HG03342 (cell line): ENCODE measurements at regions not wholly inside any gene's neighbourhood (a gene's known extent, or its start where the extent isn't known, plus 50 kb on each side); places are given as distances from the start of the nearest gene placed in this dataset.

Experiments
- ATAC-seq: cut with Tn5 transposase; IDR thresholded peaks from one replicate; pipeline ENCODE4 v1.9.1; 2021; ENCODE audit warnings: mild to moderate bottlenecking, moderate library complexity; ENCODE audit not compliant: unreplicated experiment

- ATAC-seq: no peak
Measured at GRCh38 chr5:141800617-141801016, 77.6 kb downstream of the PCDH1 start.

DNA sequence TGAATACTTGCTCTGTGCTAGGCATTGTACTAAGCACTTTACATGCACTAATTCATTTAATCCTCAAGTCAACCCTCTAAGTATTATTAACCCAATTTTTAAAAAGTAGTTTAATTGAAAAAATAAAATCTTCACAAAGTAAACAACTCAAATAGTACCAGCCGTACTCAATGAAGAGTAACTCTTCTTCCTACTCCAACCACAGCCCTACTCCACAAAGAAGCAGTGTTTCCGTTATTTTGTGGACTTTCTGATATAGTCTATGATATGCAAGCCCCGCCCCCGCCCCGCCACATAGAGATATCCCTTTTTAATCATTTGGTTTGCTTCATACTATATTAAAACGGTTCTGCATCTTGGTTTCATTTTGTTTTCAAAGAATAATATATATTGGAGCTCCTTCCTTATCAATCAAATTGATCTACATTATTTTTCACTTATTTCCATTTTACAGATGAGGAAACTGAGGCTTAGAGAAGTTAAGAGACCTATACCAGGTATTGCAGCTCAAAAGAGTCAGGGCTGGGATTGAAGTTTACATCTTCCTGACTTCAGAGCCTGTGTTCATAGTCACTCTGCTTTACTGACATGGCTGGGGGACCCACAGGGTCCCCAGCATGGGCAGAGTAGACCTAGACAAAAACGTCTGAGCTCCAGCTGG lies 78.6 kb downstream of the PCDH1 start:
- ATAC-seq: no peak

- ATAC-seq: no peak
Measured at GRCh38 chr5:141797425-141797824, 80.8 kb downstream of the PCDH1 start.

GRCh38 chr5:141795421-141795820 lies 82.8 kb downstream of the PCDH1 start:
- ATAC-seq: no peak

DNA sequence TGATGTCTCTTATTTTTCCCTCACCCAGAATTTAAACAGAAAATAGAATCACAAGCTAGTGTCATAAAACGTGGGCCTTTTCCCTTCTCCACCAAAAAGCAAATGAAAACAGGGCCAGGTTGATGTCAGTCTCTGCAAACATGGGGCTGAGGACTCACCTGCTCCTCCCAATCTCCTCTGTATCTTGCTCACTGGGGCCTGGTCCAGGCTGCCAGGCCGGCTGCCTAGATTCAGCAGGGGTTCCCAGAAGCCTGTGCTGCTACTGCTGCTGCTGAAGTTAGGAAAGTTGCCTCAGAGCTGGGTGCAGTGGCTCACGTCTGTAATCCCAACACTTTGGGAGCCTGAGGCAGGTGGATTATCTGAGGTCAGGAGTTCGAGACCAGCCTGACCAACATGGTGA lies 84.3 kb downstream of the PCDH1 start:
- ATAC-seq: no peak

DNA sequence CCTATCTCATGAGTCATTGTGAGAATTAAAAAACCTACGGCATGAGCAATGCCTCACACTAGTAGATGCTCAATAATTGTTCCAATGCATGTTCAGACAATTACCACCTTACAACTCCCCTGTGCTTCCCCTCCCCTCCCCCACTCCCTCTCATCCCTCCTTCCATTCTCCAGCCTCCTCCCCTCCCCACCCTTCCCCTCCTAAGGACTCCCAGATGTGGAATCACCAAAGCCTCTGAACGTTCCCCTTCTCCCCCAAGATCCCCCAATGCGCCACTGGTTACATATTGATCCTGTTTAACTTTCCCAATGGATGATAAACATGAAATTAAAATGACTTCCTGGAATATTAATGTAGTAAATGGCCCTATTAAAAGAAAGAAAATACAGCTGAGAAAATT lies 84.8 kb downstream of the PCDH1 start:
- no peak for ATAC-seq

- ATAC-seq: no peak
Measured at GRCh38 chr5:141790630-141791029, 87.6 kb downstream of the PCDH1 start.

- ATAC-seq: no peak
Measured at GRCh38 chr5:141789330-141789729, 88.9 kb downstream of the PCDH1 start.

- ATAC-seq: no peak
Measured at GRCh38 chr5:141788296-141788970, 89.8 kb downstream of the PCDH1 start.

- no peak for ATAC-seq
Measured at GRCh38 chr5:141787376-141787775, 90.8 kb downstream of the PCDH1 start.

- ATAC-seq: no peak
Measured at GRCh38 chr5:141786700-141787099, 91.5 kb downstream of the PCDH1 start.

DNA sequence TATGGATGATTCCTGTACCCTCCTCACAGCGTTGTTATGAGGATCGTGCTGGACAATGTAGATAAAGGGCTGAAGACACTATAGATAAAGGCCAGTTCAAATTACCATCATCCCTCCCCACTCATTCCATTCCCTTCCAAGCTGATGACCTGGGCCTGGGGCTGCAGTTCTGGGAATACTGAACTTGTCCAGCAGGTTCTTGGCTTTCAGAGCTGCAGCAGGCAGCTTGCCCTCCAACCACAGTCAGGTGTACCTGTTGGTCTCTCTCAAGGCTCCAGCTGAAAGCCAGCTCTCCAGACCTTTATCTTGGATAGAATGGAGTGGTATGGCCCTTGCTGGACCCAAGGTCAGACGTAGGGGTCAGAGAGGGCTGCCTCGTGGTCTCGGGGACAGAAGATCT lies 92.5 kb downstream of the PCDH1 start:
- no peak for ATAC-seq

DNA sequence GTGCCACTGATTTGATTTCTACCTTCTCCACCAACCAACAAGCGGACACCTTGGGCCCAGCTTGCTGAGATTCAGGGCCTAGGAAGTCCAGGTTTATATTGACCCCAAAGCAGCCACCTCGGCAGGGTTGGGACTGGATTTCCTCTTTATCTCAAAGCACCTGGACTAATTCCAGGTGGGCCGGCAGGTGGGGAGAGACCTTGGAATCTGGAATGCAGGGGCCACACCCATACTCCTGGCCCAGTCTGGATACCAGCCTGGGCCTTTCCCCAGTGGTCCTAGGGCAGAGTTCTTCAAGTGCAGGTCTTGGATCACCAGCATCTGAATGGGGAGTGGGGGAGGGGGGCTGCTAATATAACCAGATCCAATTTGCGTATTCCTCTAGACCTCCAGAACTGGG lies 93.1 kb downstream of the PCDH1 start:
- ATAC-seq: no peak

DNA sequence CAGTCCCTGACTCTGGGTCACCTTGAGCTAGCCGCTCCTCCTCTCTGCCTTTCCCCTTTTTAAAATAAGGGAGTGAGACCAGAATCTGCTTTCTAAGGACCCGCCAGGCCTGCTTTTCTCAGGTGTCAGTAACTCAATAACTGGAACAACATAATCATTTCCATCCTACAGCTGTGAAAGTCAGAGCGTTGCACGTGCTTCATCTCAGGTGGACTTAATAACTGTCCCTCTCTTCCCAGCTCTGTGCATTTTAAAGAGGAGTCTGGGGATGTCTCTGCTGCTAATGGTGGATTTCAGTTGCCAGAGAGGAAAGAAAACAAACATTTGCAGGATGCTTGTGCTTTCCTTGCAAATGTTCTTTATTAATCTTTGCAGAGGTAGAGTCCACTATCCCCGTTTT lies 93.7 kb downstream of the PCDH1 start:
- no peak for ATAC-seq

GRCh38 chr5:141783947-141784296 lies 94.3 kb downstream of the PCDH1 start:
- no peak for ATAC-seq

DNA sequence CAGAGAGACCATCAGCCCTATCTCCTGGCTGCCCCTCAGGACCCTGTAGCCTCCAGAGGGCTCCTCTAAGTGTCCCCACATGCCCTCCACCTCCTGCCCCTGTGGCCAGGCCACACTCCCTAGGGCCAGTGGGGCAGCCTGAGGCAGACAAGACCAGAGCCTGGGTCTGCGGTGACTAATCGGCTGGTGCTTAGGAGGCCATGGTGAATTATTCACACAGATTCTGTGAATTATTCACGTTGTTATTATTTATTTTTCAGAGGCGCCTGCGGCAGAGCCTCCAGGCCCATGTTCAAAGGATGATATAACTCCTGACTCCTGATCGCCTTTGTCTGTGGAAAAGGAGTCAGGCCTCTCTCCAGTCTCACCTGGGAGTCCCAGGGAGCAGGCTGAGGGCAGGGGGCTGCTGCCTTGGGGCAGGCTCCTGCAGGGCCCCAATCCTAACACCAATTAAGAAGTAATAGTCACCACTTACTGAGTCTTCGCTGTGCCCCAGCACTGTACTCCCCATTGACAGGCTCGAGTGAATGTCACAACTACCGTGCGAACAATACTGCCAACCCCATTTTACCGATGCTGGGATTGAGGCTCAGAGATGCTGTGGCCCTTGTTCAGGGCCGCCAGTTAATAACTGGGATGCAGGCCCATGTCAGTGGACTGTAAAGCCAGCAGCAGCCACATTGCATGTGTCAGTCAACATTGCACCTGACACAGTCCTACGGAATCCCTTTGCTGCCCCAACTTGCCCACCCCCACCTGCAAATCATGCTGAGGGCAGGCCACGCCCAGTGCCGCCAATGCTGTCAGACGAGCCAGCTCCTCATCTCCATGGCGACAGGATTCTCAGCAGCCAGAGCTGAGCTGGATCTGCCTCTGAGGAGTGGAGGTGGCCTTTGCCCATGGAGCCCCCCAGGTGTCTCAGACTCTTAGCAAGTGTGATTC lies 94.9 kb downstream of the PCDH1 start:
- no peak for ATAC-seq

DNA sequence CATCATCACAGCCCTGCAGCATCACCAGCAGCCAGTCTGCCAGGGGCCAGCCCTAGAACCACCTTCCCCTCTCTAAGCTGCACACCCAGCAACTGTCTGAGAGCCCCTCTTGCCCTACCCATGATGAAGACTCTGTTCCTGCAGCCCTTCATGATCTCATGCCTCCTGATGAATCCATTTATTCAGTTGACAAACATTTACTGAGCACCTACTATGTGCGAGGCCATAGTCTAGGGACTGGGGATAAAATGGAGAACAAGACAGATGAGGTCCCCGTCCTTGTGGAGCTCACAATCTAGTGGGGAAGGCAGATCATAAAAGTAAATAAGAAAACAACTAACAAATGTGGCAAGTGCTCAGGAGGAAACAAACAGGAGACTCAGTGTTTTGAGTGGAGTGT lies 96.3 kb downstream of the PCDH1 start:
- no peak for ATAC-seq

DNA sequence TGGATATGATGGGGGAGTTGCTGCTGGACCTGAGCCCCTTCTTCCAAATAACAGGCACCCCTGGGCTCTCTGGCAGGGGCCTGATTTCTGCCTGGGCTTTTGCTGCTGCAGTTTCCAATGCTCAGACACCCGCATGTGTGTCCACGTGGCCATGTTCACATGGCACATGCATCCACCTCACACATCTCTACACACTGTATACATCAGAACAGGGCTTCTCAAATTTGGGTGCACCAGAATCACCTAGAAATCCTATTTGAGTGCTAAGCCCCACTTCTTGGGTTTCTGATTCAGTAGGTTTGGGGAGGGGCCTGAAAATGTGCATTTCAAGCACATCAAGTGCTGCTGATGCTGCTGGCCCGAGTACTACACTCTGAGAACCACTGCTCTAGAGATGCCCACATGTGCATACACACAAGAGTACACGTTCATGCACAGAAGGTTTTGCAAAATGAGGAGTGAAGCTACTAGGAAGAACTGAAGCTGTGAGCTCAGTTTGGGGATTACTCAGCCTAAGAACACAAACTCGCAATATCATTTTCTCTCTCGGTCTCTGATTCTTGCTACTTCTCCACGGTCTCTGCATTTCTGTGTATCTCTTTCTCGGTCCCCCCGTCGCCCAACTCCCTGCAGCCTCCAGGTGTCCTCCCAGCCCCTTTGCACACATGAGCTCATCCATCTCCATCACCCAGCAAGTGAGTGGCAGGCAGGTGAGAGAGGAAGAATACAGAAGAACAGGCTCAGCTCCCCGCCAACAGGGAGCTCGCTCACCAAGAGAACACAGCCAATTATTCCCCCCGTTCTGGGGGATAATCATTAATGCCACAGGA lies 97.0 kb downstream of the PCDH1 start:
- ATAC-seq: no peak

DNA sequence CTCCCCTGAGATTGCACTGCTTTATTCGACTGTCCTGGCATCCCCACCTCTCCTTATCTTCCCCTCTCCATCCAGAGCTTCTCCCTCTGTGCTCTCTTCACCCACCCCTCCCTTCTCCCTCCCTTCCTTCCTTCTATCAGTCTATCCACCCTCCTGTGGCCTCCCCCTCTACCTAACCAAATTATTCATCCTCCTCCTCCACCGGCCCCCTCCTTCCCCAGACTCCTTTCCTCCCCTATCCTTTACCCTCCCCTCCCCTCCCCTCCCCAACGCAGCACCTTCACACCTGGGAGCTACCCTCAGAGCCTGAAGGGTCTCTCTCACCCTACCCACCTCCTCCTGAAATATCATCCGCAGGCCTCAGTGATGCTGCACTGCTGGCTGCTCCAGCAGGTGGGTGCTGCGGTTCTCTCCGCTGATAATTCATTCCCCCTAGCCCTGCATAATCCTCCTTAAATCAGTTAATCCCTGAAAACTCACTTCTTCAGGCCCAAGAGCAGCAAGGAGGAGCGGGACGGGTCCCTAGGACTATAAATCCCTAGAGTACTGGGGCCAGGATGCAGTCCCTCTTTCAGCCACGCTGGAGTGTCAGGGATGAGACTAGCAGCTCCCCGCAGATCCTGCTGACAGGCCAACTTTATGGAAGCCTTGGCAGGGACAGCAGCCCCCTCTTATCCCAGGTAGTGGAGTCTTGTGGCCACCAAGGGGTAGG lies 97.8 kb downstream of the PCDH1 start:
- ATAC-seq: no peak

DNA sequence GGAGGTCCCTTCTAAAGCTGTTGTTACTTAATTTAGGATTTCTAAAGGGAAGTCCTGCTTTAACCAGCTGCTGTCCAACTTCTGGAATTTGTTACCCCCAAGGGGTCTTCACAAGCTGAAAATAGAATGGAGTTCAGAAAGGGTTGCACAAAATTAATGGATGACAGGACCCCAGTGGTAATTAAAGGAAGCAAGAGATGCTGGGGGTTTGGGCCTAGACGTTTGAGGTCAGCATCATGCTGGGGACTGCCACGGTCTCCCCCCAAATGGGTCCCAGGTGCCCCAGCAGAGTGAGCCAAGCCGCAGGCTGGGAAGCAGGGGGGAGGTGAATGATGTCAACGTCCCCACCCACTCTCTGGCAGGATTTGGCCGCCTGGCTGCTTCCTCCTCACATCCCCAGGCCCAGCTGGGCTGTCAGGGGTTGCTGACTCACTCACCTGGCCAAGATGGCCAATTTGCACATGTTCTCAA lies 97.5 kb upstream of the ARAP3 start:
- no peak for ATAC-seq
